ENCODE measurements at regions not wholly inside any gene's neighbourhood (a gene's known extent, or its start where the extent isn't known, plus 50 kb on each side); places are given as distances from the start of the nearest gene placed in this dataset.

- in situ Hi-C loops (cut with HindIII; ENCODE audit: low pct_unique_long_range_greater_than_20kb, low sequenced_read_pairs) (no loop called here), intact Hi-C loops (cut with micrococcal nuclease; ENCODE audit: unreplicated experiment) (no loop called here)
- no TSS peak for BruUV-seq (replicated peaks)
- Histone ChIP-seq H3K9me3 (ENCODE audit: control insufficient read depth, insufficient read depth, low read depth, low read length) (no peaks in the 10 kb centered on the region; the same call in 1 of the 2 replicates), H3K27ac (ENCODE audit: low read length) (no peak overlapping the region), H3K4me3 (ENCODE audit: low read depth in 2 of 2, low read length in 2 of 2) (no peak overlapping the region), H3K4me1 (ENCODE audit: control insufficient read depth, insufficient read depth, low read length) (no peaks in the 10 kb centered on the region), H3K27me3 (ENCODE audit: control insufficient read depth, insufficient read depth, low read length) (peaks cover 12% of the 10 kb centered on the region), H3K36me3 (ENCODE audit: control insufficient read depth, insufficient read depth, low read length) (no peaks in the 10 kb centered on the region)
- no peak for ATAC-seq
- no peak for DNase-seq (ENCODE audit: low read depth, low spot score)
- TF ChIP-seq TCF7L2 (IDR thresholded peaks at IDR 0.05; ENCODE audit: low read depth, low read length) (no peak), POLR2AphosphoS5 (IDR thresholded peaks at IDR 0.05; ENCODE audit: low read depth, low read length) (no peak), CTCF (IDR thresholded peaks at IDR 0.05) (no peak), REST (IDR thresholded peaks at IDR 0.05; ENCODE audit: insufficient read depth in 1 of 2, low read depth in 2 of 2, low read length in 1 of 2) (no peak), SIN3A (IDR thresholded peaks at IDR 0.05; ENCODE audit: borderline replicate concordance, insufficient read depth, low read depth, low read length) (no peak)
- ChIA-PET CTCF (no interaction called here), POLR2A (no interaction called here)
These were observed 132.3 kb upstream of the RPL38 start for GRCh38 chr17:74070998-74071679.

- DNase-seq (ENCODE audit: low read depth, low spot score) (no peak), ATAC-seq (no peak)
- Histone ChIP-seq H3K27ac (ENCODE audit: low read length) (no peak overlapping the region), H3K4me1 (ENCODE audit: control insufficient read depth, insufficient read depth, low read length) (no peaks in the 10 kb centered on the region), H3K4me3 (ENCODE audit: low read depth in 2 of 2, low read length in 2 of 2) (no peak overlapping the region), H3K27me3 (ENCODE audit: control insufficient read depth, insufficient read depth, low read length) (peaks cover 12% of the 10 kb centered on the region), H3K36me3 (ENCODE audit: control insufficient read depth, insufficient read depth, low read length) (no peaks in the 10 kb centered on the region), H3K9me3 (ENCODE audit: control insufficient read depth, insufficient read depth, low read depth, low read length) (no peaks in the 10 kb centered on the region; the same call in 1 of the 2 replicates)
- ChIA-PET CTCF (no interaction called here), POLR2A (no interaction called here)
- intact Hi-C loops (cut with micrococcal nuclease; ENCODE audit: unreplicated experiment) (no loop called here), in situ Hi-C loops (cut with HindIII; ENCODE audit: low pct_unique_long_range_greater_than_20kb, low sequenced_read_pairs) (no loop called here)
- BruUV-seq (replicated peaks) = no TSS peak
- no peak for TF ChIP-seq TCF7L2 (IDR thresholded peaks at IDR 0.05; ENCODE audit: low read depth, low read length)
- TF ChIP-seq CTCF (IDR thresholded peaks at IDR 0.05) = no peak
- no peak for TF ChIP-seq REST (IDR thresholded peaks at IDR 0.05; ENCODE audit: insufficient read depth in 1 of 2, low read depth in 2 of 2, low read length in 1 of 2)
These were observed 131.1 kb upstream of the RPL38 start for GRCh38 chr17:74072340-74072739.

Data from Panc1 (cell line).